Kidney (tissue), 13 donors: ENCODE measurements at regions not wholly inside any gene's neighbourhood (a gene's known extent, or its start where the extent isn't known, plus 50 kb on each side); places are given as distances from the start of the nearest gene placed in this dataset.

ENCODE experiments used
- DNase-seq, 5 donors: peaks; one replicate each; pipeline ENCODE4 v3.0.0-alpha.2; 2013 to 2020
- FAIRE-seq: peaks from 2 replicates; lab custom pipeline; 2012; peaks lifted over from hg19 to GRCh38; lab: Jason Lieb, UNC
- H3K27ac ChIP-seq, 2 donors: one replicate each; pipeline ENCODE4 v1.7.0; 2013; ENCODE audit warnings: low read depth in 2 of 2, low read length in 2 of 2, inconsistent platforms in 1 of 2
- H3K27me3 ChIP-seq: one replicate; pipeline ENCODE4 v1.7.1; 2013; ENCODE audit warnings: low read length, inconsistent platforms; ENCODE audit not compliant: control insufficient read depth, insufficient read depth
- H3K36me3 ChIP-seq, 3 donors: one replicate each; pipeline versions ENCODE4 v1.7.0 to v1.7.1; 2013; ENCODE audit warnings: low read length in 3 of 3, control low read depth in 1 of 3, inconsistent platforms in 1 of 3; ENCODE audit not compliant: insufficient read depth in 3 of 3, control insufficient read depth in 2 of 3
- H3K4me1 ChIP-seq, 3 donors: one replicate each; pipeline versions ENCODE4 v1.7.0 to v1.7.1; 2013; ENCODE audit warnings: low read length in 3 of 3, inconsistent platforms in 1 of 3, low read depth in 1 of 3; ENCODE audit not compliant: control insufficient read depth in 2 of 3, insufficient read depth in 2 of 3
- H3K4me3 ChIP-seq, 3 donors: one replicate each; pipeline versions ENCODE4 v1.7.0 to v1.8.1; 2013; ENCODE audit warnings: low read length in 3 of 3, control low read depth in 1 of 3, inconsistent platforms in 1 of 3
- H3K9ac ChIP-seq, 3 donors: one replicate each; pipeline versions ENCODE4 v1.7.0 to v1.7.1; 2013; ENCODE audit warnings: low read length in 3 of 3, control low read depth in 1 of 3, inconsistent platforms in 1 of 3
- H3K9me3 ChIP-seq, 3 donors: one replicate each; pipeline versions ENCODE4 v1.7.0 to v1.7.1; 2013; ENCODE audit warnings: low read length in 3 of 3, control low read depth in 1 of 3, inconsistent platforms in 1 of 3; ENCODE audit not compliant: control insufficient read depth in 2 of 3, insufficient read depth in 1 of 3
- CTCF ChIP-seq: IDR thresholded peaks from 3 replicates; pipeline ENCODE4 v1.5.1; 2012; ENCODE audit warnings: mild to moderate bottlenecking, moderate library complexity, borderline replicate concordance; ENCODE audit not compliant: insufficient read depth; ENCODE audit errors: extremely low read depth
- intact Hi-C: fragments of 100-400 bp; cut with DNase I; formaldehyde crosslinking; loops from one replicate; pipeline ENCODE4 v1.11.1; 2022
- donor health status: control.
- donor health status: control.
- donor health status: control.
- donor health status: control.
- donor health status: control.
- donor health status: DM: yes; HTN: yes; CAD: no.
- donor health status: Normal renal cell carcinoma (clear cell type).

DNA sequence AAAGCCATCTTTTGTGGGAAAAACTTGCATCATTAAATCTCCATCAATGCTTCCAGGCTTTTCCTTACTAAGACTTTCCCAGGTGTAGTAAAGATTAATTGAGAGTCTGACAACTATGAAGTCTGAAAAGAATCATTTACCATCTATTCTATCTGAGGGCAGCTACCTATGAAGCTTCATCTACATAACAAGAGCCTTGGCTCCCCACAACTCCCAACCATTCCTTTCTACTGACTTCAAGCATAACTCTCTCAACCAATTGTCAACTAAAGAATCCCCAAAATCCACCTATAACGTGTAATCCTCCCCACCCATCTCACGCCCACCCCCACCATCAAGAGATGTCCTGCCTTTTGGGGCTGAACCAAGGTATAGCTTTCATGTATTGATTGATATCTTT is 101.5 kb upstream of the GABRA2 start:
- intact Hi-C loops, result no loop called here
- Histone ChIP-seq H3K27me3 (no peaks in the 10 kb centered on the region), H3K4me1 (no peaks in the 10 kb centered on the region), H3K27ac (no peak overlapping the region), H3K36me3 (no peaks in the 10 kb centered on the region), H3K9ac (no peak overlapping the region), H3K4me3 (no peak overlapping the region), H3K9me3 (peaks cover 0 to 2% (median 0%) of the 10 kb centered on the region in 3 donors)
- DNase-seq (peak in 1 of 5 donors; percentile 9), FAIRE-seq (no peak)
- no peak for TF ChIP-seq CTCF

DNA sequence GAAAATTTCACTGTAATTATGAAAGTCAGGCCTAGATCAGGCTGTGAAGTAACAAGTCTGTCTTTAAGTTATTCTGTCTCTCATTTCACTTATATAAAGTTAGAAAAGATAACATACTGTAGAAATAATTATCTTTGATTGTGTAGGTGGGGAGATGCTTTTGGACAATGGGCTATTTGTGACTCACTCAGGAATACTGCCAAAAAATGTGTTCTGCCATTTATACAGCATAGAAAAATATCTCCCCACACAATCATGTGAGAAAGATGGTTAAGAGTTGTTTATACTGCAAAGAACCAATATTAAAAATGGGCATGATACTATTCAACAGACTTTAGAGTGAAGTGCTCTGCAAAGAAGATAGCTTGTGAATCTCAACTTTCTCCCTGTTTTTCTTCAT is 95.0 kb upstream of the GABRA2 start:
- no peak for TF ChIP-seq CTCF
- DNase-seq, result no peak
- intact Hi-C loops, result no loop called here

GRCh38 chr4:46462733-46463132 is 72.8 kb upstream of the GABRA2 start:
- Histone ChIP-seq H3K36me3 (no peaks in the 10 kb centered on the region), H3K4me3 (no peak overlapping the region), H3K4me1 (no peaks in the 10 kb centered on the region), H3K27me3 (no peaks in the 10 kb centered on the region), H3K9me3 (no peaks in the 10 kb centered on the region), H3K27ac (no peak overlapping the region), H3K9ac (no peak overlapping the region)
- TF ChIP-seq CTCF, result no peak
- intact Hi-C loops, result no loop called here
- DNase-seq (no peak), FAIRE-seq (no peak)

More for the DNA sequence above, 95.0 kb upstream of the GABRA2 start:
- H3K4me1 ChIP-seq, result no peaks in the 10 kb centered on the region
- no peaks in the 10 kb centered on the region for H3K27me3 ChIP-seq
- no peak for FAIRE-seq
- H3K36me3 ChIP-seq, result no peaks in the 10 kb centered on the region
- no peaks in the 10 kb centered on the region for H3K9me3 ChIP-seq
- no peak overlapping the region for H3K9ac ChIP-seq
- H3K4me3 ChIP-seq, result no peak overlapping the region
- H3K27ac ChIP-seq, result no peak overlapping the region

GRCh38 chr4:46459308-46459707 is 69.4 kb upstream of the GABRA2 start:
- TF ChIP-seq CTCF, result no peak
- H3K9ac ChIP-seq, result no peak overlapping the region
- H3K27me3 ChIP-seq, result no peaks in the 10 kb centered on the region
- no peak overlapping the region for H3K27ac ChIP-seq
- intact Hi-C loops, result no loop called here
- no peaks in the 10 kb centered on the region for H3K36me3 ChIP-seq
- H3K4me1 ChIP-seq, result no peaks in the 10 kb centered on the region
- no peak overlapping the region for H3K4me3 ChIP-seq
- FAIRE-seq (no peak), DNase-seq (no peak)
- H3K9me3 ChIP-seq, result no peaks in the 10 kb centered on the region
